ENCODE measurements at regions not wholly inside any gene's neighbourhood (a gene's known extent, or its start where the extent isn't known, plus 50 kb on each side); places are given as distances from the start of the nearest gene placed in this dataset.

DNA sequence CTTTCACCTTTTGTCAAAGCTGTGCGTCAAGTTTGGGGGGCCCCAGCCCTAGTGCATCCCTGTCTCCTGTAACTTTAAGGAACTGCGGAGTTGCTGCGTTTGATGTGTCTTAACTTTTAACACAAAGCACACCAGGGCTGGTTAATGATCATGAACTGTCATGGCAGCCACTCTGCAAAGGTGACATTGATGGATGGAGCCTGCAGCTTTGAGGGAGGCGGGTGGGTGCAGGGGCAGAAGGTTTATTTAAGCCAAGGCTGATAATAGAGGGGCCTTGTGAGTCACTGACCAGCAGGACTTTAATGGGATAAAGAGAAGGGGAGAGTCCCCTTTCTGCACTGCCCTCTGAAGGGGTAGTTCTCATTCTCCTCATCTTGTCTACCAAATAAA lies 190.2 kb upstream of the GATA6 start:
- TF ChIP-seq, protein P1, sequence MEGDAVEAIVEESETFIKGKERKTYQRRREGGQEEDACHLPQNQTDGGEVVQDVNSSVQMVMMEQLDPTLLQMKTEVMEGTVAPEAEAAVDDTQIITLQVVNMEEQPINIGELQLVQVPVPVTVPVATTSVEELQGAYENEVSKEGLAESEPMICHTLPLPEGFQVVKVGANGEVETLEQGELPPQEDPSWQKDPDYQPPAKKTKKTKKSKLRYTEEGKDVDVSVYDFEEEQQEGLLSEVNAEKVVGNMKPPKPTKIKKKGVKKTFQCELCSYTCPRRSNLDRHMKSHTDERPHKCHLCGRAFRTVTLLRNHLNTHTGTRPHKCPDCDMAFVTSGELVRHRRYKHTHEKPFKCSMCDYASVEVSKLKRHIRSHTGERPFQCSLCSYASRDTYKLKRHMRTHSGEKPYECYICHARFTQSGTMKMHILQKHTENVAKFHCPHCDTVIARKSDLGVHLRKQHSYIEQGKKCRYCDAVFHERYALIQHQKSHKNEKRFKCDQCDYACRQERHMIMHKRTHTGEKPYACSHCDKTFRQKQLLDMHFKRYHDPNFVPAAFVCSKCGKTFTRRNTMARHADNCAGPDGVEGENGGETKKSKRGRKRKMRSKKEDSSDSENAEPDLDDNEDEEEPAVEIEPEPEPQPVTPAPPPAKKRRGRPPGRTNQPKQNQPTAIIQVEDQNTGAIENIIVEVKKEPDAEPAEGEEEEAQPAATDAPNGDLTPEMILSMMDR (optimal IDR thresholded peaks at IDR 0.05 in 1 of 3, IDR thresholded peaks at IDR 0.05 in 1 of 3, conservative IDR thresholded peaks at IDR 0.05 in 1 of 3; ENCODE audit: extremely low read depth in 1 of 3, insufficient read depth in 2 of 3, low read length in 3 of 3), result no peak
- TF ChIP-seq EZH2 (IDR thresholded peaks at IDR 0.05; ENCODE audit: low read length), result no peak

Data from keratinocyte (primary cell).